NCI-H128 (cell line): ENCODE measurements at regions not wholly inside any gene's neighbourhood (a gene's known extent, or its start where the extent isn't known, plus 50 kb on each side); places are given as distances from the start of the nearest gene placed in this dataset.

Experiments used
- DNase-seq: peaks from one replicate; lab custom pipeline; 2025; ENCODE audit not compliant: unreplicated experiment; lab: John Stamatoyannopoulos, UW

DNA sequence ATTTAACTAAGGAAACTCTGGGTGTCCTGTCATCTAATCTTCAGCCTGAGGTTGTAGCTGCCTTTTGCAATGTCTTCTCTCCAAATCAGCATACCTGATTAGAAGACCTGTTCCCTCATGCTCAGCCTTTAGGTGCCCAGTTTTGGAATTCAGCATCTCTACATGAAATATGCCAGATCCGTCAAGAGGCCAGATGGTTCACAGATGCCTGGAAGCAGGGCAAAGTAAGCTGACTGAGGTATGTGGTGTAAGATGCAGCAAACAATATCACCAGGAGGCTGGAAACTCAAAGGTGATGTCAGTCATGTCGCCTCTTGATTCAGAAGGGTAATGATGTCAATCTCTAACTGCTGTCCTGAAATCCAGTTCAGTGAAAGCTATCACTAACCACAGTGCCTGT lies 324.4 kb downstream of the PRELID2 start:
- DNase-seq = no peak

DNA sequence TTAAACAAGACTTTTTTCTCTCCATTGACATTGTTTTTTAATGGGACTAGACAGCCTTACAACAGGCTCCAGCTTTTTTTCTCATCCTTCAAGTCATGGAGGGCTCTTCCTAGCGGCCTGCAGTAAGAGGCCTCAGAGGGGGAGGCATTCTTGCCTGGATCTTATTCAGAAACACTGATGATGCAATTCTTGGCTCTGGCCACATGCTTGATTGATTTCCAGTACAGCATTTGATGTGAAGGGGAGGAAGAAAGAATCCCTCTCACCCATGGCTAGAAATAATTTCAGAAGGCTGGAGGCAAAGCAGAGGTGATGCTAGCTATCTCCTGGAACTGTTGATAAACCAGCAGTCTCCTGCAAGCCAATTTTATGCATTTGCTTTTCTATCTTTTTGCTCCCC lies 324.8 kb downstream of the PRELID2 start:
- no peak for DNase-seq

DNA sequence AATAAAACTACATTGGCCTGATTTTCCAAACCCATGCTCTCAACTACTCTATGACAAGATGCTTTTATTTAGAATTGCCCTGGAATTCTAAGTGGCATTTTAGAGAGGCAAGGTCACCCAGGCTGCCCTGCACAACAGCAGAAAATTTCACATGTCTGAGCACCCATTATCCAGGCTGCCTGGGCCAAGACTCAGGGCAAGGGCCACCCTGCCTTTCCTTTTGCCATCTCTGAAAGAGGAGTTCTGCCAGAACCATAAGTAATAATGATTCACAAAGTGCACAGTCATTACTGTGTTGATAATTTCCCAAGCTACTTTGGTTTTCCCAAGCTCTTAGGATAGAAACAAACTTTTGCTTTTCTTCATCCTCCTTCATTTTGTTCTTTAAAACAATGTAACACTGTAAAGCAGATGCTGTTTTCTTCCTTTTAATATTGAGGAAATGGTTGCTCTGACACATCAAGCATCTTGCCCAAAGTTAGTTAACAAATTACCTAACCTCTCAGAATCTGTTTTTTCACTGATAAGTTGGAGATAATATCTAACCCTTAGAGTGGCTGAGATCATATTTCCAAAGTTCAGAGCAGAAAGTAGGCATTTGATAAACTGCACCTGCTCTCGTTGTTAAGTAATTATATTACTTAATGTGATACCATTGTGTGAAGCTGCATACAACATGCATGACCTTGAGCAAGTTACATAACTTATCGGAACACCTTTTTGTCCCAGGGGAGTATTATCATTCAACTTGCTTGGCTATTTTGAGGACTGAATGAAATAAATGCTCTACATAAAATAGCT lies 325.6 kb downstream of the PRELID2 start:
- DNase-seq = no peak

DNA sequence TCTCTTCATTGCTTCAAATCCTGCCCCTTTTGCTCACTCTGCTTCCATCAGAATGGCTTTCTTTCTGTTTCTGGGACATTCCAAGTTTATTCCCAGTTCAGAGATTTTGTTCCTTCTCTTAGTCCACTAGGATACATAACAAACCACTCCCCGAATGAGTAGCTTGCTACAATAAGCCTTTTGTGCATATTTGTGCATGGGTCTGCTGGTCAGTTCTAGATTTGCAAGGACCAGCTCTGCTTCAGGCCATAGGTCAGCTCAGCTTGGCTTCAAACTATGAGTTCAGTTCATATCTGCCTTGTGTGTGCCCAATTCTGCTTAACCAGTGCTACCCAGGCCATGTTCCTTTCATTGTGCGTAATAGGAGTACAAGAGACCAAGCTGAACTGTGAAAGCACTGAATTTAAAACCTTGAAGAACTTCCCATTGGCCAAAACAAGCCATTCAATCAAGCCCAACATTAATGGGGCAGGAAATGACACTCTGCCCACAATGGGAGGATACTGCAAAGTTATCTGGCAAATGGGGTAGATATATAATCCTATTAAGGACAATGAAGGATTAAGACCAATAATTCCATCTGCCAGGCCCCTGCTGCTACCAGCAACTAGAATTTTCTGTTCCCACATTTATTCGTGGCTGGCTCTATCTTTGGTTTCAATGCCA lies 328.8 kb downstream of the PRELID2 start:
- no peak for DNase-seq

DNA sequence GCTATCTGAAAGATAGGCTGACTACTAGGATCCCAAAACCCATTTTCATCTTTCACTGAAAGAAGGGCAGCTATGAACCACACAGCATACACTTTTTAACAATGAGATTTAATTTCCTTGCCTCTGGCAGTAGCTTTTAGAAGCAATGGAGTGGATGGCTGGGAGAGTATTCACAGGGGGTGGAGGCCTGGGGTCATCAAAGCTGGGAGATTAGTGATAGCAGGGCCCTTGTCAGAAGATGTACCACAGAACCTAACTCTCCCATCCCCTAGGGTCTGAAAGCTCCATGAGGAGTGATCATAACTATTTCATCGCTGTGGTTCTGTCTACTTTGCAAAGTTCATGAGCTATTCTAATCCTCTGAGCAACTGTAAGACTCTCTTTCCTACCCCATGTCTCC lies 332.2 kb downstream of the PRELID2 start:
- no peak for DNase-seq

DNA sequence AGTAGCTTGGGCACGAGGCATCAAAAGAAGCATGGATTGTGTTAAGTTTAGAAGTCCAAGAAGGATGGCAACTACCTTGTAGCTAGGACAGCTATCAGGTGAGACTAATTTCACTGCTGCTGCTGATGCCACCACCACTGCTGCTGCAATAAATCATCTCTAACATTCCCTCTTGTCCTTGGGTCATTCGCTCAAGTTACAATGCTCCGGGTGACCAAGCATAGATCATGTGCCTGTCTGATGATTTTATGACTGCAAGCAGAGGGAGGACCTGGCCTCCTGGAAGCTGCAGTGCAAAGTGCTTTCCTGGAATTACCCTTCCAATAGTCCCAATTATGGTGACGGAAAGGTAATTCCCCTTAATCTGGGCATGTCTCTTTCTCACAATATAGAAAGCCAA lies 334.4 kb downstream of the PRELID2 start:
- no peak for DNase-seq

DNA sequence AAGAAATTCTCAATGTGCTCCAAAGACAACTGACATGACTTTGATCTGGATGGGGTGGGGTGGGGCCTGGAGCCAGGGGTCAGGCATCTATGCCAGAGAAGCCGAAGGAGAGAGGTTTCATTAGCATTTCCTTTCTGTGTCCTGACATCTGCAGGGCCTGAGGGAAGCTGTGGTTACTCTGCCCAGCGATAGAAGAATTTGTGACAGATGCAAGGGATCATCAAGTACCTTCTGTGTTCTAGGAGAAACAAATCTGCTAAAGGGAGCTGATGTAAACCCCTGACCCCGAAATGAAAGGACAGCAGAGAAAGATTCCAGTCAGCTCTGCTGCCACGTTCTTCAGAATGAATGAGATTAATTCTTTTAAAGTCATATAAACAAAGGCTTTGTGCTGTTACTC lies 335.7 kb downstream of the PRELID2 start:
- DNase-seq = no peak

DNA sequence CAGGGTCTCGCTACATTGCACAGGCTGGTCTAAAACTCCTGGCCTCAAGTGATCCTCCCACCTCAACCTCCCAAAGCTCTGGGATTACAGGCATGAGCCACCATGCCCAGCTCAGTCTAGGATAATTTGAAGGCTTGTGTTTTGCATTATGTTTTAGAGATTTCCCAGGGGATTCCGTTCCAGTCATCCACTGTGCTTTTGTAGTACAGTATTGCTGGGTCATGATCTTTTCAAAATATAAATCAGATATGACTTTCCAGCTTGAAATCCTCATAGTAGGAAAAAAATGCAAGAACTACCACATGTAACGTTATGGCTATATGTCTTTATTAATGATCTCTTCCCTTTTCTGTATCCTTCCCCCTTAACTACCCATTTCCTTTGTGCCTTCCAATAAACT lies 338.1 kb downstream of the PRELID2 start:
- no peak for DNase-seq

DNA sequence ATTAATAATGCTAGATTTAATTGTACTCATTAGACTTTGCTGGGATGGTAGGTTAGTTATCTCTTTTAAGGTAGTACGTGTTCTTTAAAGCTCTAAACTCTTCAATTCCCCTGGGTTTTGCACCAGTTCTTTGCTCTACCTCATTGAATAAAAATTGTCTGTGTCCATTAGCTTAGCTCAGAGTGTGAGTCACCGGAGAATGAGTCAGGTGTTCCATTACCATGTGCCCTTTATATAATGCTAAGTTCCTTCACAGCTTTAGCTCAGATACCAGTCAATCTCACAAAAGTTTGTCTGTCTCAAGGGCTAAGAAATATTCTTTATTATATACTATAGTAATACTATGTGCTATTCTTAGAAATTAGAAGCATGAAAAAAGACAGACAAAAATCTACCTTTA lies 339.4 kb downstream of the PRELID2 start:
- DNase-seq = no peak

DNA sequence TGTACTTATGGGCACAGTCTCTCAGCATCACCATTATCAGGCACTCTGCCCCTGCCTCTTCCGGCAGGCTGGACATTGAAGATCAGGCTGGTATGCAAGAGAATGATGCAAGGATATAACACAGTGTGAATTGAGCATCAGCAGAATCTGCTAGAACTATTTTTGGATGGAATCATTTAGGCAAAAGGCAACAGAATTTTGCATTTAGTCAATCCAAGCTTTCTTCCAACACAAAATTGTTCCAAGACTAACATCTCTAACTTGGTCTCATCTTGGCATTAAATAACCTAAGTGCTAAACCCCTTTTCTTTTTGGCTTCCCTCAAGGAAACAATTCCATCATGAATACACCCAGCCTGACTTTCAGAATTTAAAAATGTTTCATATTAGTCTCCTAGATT lies 339.9 kb downstream of the PRELID2 start:
- no peak for DNase-seq

DNA sequence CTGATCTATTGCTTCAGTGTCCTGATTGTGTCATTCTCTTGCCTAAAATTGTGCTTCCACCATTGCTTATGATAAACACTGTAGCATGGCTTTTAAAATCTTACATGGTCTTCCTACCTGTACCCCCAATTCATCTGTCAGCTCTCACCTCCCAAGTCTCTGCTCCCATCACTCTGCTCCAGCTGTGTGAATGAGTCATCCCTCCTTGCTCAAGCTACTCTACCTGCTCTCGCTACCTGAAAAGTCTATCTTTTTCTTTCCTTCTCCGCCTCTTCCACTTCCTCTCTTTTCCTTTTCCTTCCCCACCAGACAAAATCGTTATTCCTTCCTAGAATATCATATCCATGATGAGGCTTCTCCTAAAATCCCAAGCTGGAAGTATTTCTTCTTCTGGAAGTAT lies 341.7 kb downstream of the PRELID2 start:
- no peak for DNase-seq

DNA sequence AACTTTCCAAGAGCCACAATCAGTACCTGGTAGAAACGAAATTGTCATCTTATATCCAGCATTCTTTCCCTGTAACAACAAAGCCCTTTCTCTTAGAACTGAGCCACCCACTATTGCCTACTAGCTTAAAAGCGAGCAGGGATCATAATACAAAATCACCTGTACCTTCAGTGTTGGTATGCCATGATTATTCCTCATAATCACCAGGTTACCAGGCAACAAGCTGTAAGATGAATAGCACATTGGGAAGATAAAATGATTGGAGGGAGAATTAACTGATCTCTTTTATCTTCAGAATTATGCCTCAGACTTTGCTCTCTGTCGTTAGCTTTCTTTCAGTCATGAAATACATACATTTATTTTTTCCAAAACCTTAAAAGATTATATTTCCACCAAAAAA lies 345.6 kb downstream of the PRELID2 start:
- DNase-seq = no peak

DNA sequence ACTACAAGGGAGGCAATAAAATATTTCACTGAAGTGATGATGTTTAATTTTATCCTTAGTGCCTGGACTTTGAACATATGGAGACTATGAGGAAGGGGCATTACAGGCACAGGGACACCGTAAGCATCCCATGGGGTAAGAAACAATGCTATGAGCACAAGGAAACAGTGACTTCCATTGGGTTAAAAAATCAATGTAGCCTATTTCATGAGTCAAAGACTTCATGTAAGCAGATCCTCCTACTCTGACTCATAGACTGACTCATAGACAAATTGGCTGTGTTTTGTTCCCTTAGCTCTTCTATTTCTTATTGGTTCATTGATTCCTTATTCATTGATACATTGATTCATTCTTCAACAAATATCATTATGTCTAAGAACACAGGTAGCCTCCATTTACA lies 351.0 kb downstream of the PRELID2 start:
- DNase-seq = no peak

DNA sequence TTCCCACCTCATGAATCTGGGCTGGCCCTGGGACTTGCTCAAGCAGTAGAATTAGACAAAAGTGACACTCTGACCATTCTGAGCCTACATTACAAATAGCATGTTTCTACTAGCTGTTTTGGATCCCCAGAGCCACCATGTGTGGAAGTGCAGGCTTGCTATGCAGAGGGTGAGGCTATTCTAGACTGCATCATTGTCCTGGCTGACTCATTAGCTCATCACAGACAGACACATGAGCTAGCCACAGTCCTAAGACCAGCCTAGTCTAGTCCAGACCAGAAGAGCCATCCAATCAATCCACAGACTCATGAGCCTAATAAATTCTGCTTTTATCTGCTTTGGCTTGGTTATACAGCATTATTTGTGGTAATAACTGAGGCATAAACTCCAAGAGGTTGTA lies 351.9 kb downstream of the PRELID2 start:
- DNase-seq = no peak

DNA sequence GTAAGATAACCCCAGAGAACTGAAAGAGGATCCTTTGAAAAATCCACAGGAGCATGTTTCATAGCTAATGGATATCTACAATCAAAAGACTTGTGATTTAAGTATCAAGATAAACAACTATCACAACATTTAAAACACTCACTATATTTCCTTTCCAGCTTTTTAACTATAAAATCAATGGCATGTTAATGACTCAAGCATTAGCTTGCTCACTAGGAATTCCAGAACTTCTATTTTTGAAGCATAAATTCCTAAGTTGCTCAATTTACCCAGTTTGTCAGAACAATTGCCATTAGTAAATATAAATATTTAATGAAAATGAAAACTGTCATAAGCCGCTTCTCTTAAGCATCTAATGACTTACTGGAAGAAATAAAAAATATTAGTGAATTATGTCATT lies 355.3 kb downstream of the PRELID2 start:
- DNase-seq = no peak

DNA sequence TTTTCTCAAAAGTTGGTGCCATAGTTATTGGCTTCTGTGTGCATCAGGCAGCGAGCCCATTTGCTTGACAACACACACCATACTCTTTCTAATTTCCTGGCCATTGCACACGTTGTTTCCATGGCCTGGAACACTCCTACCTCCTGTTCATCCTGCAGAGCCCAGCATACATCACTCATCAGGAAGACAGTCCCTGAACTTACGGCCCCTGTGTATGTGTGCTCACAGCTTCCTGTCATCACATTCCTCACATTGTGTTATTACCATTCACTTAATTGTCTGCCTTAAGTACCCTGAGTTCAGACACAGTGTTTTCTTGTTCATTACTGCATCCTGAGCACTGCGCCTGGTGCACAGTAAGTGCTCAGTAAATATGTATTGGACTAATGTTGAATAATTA lies 355.9 kb downstream of the PRELID2 start:
- no peak for DNase-seq

DNA sequence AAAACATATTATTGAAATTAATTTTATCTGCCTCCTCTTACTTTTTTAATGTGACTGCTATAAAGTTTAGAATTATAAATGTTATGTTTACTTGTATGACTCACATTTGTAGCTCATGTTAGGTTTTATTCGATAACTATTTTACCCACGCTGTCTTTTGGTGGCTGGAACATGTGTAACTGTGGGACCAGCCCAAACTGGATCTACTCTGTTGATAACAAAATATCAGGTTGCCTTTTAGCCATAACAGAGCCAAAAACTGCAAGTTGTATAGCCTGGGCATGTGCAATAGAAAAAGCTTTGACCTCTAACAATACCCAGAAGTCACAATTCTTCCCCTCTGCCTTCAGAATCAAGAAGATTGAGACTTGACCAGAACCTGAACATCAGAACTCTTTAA lies 356.5 kb downstream of the PRELID2 start:
- no peak for DNase-seq

DNA sequence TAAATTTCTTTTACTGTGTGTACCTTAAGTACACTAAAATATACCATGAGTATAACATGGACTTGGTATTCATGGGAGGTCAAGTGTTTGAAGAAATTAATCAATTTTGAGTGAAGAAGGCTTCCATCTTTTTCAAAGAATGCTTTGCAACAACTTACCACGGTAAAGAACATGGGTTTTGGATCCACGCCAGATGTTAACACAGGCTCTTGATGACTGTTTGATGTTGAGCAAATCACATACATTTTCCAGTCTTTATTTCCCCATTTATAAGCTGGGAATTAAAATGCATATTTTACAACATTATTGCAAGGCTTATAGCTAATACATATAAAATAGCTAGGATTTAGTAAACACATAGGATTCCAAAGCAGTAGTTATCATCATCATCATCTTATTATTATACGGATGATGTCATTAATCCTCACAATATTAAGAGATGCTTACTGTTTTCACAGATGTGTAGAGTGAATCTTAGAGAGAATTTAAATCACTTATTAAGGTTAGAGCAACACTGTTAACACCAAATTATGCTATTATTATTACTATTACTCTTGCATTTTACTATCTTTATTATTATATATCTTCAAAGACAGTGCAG lies 362.0 kb downstream of the PRELID2 start:
- DNase-seq = no peak

DNA sequence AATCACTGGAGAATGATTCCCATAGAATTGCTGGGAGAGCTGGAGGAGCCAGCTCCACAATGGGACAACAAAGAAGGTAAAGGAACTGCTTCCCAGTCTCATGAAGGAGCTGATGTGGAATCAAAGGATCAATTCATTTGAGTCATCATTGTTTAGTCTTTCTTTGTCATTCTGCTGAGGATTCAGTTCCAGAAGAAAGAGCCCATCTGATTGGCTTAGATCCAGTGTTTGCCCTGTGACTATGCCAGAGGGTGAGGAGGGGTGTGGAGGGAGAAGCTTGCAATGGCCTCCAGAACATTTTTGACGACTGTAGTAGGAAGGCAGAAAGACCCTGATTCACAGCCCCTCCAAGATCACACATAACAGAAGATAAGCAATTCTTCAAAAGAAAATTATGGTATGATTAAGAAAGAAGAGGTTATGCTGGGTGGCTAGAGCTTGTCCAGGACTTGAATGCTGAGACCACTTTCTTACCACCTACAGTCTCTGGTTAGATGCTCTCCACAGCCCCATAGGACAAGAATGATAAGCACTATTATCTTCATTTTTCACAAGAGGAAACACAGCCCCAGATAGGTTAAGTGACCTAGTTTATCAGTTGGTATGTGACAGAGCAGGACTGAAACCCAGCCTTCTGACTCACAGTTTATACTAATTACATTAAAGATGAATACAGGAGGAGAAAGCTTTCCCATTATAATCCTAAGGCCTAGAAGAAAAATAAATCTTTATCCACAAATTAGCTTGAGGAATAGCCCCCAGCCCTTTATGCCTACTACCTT lies 363.1 kb downstream of the PRELID2 start:
- DNase-seq = no peak

DNA sequence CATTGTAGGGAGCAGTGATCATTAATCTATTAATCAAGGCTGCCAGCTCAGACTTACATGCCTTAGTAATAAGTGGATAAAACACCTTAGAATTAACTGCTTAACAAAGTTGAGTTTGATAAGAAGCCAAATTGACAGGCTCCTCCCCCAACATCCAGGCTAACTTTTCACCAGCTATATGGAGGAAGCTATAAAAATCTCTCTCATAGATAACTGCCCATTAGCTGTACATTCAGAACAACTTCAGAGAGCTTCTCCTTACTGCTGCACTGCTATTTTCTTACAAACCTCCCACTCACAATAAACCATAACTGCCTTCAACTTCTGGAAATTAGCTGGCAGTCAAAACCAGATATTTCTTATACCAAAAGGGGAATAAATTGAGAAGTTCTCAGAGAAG lies 364.1 kb downstream of the PRELID2 start:
- DNase-seq = no peak

DNA sequence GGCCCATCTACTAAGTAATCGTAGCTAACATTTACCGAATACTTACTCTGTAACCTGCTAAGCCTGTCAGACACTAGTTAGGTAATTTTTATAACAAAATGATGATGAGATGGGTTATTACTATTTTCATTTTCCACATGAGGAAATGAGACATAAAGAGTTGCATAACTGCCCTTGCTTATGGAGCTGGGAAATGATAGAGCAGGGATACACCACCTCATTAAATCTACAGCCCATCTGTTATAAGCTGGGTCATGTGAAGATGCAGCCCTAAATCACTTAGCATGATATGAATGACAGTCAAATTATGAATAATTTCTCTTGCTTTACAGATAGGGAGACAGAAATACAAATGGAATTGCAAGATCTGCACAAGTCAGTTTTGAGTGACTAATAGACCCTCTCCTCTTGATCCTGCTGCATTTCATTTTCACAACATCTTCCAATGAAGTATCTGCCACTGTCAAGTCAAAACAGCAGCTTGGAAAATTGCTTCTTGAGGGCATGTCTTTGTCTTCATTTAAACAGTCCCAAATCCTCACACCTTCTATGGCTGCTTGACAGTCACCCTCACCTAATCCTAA lies 364.7 kb downstream of the PRELID2 start:
- no peak for DNase-seq
